NCI-H2107 treated with DMSO at 0.1 percent for 48 hours (cell line): ENCODE measurements at regions not wholly inside any gene's neighbourhood (a gene's known extent, or its start where the extent isn't known, plus 50 kb on each side); places are given as distances from the start of the nearest gene placed in this dataset.

Experiments used
- DNase-seq: peaks from one replicate; lab custom pipeline; 2025; ENCODE audit not compliant: unreplicated experiment; lab: John Stamatoyannopoulos, UW

DNA sequence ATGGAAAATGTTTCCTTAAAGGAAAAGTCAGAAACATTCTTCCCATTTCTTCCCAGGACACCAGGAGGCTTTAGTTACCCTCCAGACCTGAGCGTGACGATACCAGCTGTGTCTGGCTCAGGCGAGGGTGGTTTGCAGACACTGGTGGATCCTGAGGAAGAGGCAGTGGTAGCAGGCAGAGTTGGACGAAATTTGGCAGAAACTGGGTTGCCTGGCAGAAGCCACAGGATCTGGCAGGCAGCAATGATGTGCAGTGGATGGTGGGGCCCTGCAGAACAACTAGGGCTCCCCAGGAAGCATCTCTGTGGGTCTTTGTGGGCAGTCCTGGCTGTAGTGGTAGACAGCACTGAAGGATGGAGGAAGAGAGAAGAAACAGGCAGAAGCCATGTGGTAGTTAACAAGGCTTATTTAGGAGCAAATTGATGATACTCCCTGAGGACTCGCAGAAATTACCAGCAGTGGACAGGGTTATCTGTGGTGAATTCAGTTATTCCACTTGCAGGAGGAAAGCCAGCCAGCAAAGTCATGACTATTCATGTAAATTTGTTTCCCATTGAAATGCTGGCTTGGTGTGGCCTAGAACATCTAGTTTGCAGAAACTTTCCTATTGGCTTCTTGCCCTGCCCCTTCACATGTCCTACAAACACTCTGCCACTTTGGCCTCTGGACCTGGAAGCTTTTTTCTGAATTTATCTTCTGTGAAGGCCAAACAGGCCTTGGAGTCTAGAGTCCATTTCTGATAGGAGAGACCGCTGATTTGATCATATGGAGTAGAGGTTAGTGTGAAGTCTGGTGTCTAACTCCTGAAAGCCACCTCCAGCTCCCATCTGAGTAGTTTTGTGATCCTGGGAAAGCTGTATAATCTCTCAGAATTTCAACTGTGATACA lies 212.0 kb downstream of the DMRT2 start:
- no peak for DNase-seq

DNA sequence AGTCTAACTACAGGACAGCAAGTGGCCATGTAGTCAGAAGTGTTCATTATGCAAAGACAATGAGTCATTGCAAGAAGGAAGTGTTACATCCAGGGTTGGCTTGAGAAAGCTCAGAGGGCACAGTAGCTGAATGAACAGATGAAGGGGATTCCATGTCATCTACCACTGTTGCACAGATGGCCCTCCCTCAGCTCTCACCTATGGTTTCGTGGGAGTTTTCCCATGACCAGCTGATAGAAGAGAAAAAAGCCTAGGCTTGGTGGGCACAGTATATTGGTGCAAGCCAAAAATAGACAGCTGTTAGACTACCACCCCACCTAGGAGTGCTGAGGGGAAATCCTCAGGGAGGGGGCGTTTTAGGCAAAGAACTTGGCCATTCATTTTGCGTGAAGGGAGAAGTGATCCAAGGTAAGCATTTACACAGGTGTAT lies 217.0 kb downstream of the DMRT2 start:
- no peak for DNase-seq

DNA sequence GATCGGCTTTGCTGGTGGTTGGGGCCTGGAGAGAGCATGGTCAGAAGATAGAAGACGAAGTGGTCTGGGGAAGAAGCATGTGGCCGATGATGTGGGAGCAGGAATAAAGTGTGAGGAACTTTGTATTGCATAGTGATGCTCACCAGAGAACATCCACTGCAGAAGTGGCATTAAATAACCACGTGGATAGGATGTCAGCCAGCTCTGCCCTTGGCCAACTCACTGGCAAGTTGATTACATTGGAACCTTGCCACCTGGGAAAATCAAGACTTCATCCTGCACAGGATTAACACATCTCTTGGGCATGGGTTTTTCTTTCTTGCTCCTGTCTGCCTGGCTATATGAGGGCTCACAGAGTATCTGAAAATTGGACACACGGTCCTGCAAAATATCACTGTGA lies 217.4 kb downstream of the DMRT2 start:
- no peak for DNase-seq

DNA sequence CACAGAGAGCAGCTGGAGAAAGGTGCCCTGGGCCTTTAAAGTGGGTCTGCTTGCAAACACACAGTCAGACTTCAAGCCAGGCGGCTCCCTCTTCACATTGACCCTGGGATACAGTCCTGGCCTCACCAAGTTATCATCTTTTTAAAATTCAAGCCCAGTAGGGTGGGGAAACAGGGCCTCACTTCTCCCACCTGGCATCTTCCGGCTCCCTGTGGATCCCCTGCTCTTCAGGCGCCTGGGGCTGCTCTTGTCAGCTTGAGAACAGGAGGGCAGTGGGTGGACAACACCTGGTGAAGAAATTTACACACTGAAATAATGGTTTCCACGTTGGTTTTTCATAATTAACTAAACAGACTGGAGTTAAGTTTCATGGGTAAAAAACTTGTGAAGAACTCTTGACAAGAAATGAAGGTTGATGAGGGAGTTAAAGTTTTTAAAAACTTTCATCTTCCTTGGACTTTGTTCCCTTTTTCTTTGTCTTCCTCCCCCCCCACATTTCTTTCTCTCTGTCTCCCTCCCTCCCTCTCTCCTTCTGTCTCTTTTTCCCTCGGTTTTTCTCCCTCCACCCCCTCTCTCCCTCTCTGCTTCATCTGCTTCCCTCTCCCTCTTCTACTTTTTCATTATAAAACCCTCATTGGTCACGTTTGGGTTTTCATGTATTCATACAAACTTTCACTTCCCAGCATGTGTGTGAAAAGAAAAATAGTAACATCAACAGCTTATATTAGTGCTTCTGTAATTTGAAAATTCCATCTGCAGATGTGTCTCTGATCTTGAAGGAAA lies 219.6 kb downstream of the DMRT2 start:
- no peak for DNase-seq

DNA sequence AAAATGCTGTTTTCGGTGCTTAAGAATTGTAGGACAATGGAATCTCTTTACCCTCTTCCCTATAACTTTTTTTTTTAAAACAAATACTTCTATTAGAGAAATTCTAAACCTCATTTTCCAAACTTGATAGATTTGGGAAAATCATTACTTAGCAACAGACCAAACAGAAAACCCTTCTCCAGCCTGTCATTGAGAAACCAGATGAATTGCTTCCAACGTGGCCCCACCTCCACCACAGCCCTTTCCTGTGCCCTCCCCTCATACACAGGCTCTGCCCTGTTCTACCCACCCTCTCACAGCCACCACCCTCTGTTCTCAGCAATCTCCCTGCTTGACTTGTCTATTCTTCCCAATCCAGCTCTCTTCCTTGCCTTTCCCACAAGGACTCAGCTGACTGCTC lies 221.2 kb downstream of the DMRT2 start:
- DNase-seq = no peak

DNA sequence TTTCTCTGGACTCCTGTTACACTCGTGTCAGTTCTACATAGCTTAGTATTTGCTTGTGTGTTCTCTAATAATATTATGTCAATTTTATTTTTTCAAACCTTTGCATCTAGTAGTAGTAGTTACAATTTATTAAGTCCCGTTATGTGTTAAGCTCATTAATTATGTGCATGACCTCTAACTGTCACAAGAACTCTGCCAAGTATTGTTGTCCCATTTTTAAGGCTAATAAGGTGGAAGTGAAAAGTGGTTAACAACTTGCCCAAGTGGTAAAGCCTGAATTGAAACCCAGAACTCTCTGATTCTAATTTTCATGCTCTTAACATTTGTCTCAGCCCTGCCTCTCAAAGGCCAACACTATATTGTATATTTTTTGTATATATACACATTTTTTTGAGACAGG lies 221.6 kb downstream of the DMRT2 start:
- no peak for DNase-seq

DNA sequence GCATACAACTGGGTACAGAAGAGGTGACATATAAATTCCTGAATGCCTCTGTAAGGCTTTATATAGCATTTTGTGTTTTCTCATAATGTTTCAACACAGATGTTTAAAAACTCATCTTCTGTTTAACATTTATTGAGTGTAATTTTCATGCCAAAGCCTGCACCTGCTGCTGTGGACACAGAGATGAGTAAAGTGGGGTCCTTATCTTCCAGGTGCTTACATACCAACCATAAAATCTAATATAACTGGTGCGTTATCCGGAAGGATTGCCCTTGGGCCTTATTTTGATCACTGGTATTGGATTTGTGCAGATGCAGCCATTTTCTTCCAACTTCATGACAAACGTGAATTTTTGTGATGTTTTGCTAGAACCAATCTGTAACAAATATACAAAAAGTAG lies 222.3 kb downstream of the DMRT2 start:
- no peak for DNase-seq

DNA sequence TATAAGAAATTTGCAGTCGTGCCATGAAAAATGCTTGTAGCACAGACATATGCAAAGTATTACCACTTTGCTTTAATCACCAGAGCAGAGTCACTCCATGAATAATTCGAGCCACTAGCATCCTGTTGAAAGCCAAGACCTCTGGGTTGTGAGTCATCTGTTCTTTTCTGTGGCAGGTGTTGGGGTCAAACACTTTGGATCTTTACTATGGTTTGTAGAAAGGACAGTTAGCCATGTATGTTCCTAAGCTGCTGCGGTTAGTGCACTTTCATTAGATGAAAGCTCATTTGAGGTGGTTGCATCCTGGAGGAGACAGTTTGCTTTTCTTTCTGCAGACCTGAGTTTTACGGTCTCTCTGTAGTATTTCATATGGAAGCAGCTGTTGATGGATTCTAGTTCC lies 223.7 kb downstream of the DMRT2 start:
- no peak for DNase-seq

DNA sequence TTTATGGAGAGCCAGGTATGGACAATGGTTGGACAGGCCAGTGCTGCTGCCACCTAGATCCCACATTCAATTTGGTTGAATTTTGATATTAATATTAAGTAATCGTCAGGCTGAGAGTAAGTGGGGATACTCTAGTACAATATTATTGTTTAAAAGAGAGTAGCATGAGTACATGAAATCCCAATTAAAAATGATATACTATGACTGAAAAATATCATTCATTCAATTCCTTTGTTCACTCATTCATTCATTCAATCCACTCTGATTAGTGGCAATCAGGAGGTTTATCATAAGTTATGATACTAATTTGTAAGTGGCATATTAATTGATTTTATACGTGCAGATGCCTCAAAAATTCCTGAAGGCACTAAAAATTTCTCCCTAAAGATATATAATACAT lies 224.2 kb downstream of the DMRT2 start:
- DNase-seq = no peak

DNA sequence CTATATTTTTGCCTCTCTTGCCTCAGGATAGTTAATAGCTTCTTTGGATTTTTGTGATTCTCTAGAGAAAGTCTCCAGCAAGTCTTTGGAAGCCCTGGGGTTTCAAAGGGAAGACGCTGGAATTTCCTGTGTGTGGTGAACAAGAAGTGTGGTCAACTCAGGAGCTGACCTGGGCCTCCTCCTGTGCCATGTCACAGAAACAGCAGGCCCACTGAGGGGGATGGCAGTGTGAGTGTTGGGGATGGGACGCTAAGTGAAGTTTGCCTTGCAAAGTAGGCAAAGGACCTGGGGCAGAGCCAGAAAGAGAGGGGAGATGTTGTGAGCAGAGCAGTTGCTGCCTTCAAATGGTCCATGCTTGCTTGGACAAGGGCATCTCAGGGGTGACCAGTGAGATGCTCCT lies 226.3 kb downstream of the DMRT2 start:
- no peak for DNase-seq

DNA sequence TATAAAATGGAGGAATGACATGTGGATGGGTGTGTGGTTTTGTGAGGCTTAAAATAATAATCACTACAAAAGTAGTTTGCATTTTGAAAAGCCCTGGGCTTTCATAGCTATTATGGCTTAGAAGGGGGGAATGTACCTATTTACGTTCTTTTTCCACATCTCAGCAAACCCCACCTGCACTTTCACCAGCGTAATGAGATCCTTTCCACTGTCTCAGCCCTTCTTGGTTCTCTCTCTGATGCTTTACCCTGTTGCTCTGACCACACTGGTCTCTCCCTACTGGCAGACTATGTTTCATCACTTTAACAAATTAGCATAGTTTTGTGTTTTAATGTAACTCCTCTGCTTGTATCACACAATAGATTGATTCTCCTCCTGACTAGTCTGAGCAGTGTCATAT lies 234.6 kb downstream of the DMRT2 start:
- DNase-seq = no peak

DNA sequence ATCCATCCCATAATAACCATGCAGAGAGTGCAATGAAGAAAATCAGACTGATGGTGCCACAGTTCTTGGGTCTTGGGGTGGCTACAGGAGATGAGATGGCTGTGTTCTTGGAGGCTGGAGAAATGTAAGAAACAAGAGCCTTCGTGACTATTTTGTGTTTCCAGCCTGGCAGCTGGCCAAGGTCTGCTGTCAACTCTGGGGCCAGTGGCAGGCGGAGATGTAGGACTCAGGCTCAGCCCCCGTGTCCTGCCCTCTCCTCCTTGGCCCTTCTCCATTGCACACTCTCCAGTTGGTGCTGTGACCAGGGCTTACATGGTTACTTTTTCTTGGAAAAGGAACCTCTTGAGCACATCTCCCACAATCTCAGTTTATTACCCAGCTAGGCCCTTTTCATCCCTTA lies 235.4 kb downstream of the DMRT2 start:
- no peak for DNase-seq

DNA sequence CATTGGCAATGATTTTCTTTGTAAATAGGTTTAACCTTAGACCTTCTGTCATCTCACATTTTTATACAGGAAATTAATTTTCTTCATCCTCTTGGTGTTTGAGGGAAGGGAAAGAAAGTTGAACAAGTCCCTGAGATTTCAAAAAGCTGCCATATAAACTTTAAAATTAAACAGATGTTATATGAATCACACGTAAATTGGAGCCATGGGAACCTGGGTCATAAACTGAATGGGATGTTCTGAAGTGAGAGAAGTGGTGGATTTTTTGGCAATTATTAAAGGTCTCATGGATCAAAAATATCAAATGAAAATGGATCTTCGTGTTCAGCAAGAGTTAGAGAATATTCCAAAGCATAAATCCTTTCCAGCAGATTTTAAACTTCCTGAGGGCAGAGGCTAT lies 242.2 kb downstream of the DMRT2 start:
- DNase-seq = no peak

DNA sequence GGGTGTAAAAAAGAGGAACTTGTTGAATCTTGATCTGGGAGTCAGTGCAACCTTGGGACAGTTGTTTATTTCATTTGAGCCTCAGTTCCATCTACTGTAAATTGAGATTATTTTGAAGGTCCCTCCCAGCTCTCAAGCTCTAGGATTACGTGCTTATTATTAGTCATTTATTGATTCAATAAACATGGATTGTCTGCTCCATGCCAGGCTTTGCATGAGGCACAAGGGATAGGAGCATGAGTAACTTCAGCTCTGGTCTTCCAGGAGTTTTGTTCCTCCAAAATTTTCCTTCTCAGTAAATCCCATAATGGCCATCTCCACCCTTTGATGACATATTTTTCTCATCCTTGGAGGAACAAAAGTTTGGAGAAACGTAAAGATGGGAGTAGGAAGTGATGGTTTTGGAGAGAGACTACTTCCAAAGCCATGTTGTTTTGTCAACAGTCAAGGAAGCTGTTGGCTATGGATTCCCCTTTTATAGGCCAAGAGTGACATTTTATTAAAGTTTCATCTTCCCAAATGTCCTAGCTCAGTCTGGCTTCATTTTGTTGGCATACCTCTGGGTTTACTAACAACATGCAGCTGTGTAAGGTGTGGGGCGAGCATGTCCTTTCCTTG lies 244.6 kb downstream of the DMRT2 start:
- no peak for DNase-seq

DNA sequence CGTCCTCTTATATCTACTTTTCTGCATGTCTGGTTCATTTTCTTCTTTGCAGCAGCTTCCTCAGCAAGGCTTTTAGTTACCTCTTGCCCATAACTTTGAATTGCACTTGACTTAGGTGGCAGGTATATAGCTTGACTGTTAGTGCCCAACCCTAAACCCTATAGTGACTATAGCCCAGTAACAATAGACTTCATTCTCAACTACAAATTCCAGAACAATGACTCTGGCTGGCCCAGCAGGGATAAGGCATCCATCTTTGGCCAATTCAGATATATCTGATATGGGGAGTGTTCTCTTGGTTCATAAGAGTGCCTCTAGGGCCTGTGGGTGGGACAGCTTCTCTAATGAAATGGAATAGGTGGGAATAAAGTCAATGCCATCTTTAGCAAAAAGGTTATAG lies 246.2 kb downstream of the DMRT2 start:
- no peak for DNase-seq

DNA sequence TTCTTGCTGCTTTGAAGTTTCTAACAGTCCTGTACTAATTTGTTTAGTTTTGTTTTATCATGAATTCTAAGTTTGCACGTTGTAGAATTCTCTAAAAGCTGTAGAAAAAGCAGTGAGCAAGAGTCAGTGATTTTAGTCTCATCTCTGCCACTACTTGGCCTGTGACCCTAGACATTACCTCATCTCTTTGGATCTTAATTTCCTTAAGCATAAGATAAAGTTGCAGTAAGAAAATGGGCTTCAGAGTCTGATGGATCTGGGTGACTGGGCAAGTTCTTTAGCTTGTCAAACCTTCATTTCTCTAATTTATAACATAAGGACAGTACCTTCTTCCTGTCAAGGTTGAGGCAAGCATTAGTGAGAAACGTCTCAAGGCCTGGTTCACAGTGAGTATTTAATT lies 247.9 kb downstream of the DMRT2 start:
- DNase-seq = no peak

DNA sequence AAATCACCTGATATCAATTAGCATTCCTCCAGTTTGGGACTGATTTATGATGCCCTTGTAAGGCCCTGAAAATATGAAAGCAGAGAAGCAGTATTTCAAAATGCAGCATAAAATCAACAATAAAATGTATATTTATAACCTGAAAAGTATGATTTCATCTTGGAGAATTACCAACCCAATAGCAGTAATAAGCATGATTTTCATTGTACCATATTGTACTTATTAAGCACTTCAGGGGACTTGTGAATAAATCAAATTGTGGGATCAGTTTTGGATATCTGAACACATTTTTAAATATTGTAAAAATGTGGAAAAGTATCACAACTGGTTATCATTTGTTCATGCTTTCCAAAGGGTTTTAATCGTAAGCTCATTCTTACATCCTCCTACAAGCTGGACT lies 250.8 kb downstream of the DMRT2 start:
- no peak for DNase-seq

DNA sequence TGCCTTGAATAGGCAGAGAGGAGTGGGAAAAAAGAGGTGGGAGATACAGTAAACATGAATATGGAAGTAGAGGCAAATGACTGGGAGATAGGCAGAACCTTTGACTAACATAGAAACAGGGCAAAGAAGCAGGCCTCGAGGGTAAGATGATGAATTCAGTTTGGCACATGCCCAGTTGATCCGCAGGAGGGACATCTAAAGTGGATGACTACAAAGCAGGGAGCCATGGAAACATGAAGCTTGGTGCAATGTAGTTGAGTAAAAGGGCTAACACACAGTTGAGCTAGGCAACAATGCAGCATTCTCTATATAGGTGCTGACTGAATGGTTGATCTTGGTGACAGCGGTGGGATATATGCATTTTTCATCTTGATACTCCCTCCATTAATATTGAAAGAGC lies 253.8 kb downstream of the DMRT2 start:
- no peak for DNase-seq

DNA sequence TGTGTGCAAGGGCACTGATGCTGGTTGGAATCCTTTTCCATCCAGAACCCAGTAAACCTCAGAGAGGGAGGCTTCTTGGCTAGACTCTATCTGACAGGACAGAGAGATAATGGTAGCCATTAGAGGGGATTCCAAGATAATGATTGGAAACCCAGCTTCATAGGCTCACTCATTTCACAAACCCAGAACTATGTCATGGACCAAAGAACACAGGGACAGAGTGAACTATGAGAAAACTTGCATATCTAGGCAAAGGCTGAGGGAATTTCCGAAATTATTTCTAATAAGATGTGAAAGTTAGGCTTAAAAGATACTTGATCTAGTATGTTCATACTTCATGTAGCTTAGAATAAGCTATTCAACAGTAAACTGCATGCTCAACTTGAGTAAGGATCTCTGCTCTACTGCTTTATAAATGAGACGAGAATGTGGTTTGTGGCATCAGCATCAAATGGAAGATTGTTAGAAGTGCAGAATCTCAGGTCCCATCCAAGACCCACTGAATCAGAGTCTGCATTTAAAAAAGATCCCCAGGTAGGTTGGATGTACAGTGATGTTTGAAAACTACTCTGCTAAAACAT lies 261.4 kb downstream of the DMRT2 start:
- DNase-seq = no peak

DNA sequence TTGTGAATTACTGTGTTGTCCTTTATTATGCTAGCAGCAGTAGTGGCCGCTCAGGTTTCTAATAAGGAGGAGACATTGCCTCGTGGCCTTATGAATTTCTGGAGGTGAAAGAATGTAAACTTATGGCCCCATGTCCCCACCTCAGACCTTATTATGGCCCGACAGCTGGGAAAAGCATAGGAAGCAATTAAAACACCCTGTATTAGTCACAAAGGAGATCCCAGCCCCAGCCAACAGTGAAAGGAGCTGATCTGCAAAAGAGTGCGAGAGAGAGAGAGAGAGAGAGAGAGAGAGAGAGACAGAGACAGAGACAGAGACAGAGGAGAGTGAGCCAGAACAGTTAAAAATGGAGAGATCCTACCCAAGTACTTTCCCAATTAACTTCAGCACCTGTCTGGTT lies 269.3 kb downstream of the DMRT2 start:
- DNase-seq = no peak

DNA sequence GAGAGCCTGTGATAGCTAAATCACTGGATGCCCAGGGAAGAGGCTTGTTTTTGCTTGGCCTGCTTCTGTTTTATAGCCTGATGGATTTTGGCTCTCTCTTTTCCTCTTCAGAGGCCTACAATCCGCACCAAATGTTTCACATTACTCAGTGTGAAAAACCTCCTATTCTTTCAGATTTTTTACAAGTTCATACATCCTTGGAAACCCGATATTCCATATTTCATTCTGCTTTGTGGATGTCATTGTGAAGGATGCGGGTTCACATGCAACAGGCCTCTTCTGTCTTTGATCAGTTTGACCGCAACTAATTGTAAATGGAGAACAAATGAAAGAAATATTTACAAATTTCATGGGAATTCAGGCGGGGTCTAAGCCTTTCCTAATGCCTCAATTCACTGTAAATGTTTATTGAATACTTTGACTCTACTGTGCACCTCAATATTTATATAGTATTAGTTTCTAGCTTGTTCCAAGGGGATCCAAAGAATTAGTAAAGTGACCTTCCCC lies 269.9 kb downstream of the DMRT2 start:
- no peak for DNase-seq
